ENCODE measurements at regions not wholly inside any gene's neighbourhood (a gene's known extent, or its start where the extent isn't known, plus 50 kb on each side); places are given as distances from the start of the nearest gene placed in this dataset.

GRCh38 chr3:150296123-150296735 is 111.9 kb upstream of the TSC22D2 start:
- intact Hi-C loops (cut with DNase I), result loop anchor here in 1 of 2 donors (10.0 kb wide), 1 partner anchor 199 kb away; no protein-coding TSS in a partner anchor
- no peaks in the 10 kb centered on the region for H3K9me3 ChIP-seq
- no peak for DNase-seq
- 84% methylated on average over 5 of the region's 5 CpGs for WGBS (ENCODE audit: insufficient coverage, low coverage, low lambda C conversion rate, missing lambda C conversion rate)
- no peak overlapping the region for H3K27ac ChIP-seq
- no peak overlapping the region for H3K4me3 ChIP-seq
- no peaks in the 10 kb centered on the region for H3K36me3 ChIP-seq
- ATAC-seq, result no peak
- H3K4me1 ChIP-seq, result no peaks in the 10 kb centered on the region
- H3K27me3 ChIP-seq, result no peaks in the 10 kb centered on the region
- no peak for TF ChIP-seq POLR2A (IDR thresholded peaks at IDR 0.05)
- TF ChIP-seq, protein P1, sequence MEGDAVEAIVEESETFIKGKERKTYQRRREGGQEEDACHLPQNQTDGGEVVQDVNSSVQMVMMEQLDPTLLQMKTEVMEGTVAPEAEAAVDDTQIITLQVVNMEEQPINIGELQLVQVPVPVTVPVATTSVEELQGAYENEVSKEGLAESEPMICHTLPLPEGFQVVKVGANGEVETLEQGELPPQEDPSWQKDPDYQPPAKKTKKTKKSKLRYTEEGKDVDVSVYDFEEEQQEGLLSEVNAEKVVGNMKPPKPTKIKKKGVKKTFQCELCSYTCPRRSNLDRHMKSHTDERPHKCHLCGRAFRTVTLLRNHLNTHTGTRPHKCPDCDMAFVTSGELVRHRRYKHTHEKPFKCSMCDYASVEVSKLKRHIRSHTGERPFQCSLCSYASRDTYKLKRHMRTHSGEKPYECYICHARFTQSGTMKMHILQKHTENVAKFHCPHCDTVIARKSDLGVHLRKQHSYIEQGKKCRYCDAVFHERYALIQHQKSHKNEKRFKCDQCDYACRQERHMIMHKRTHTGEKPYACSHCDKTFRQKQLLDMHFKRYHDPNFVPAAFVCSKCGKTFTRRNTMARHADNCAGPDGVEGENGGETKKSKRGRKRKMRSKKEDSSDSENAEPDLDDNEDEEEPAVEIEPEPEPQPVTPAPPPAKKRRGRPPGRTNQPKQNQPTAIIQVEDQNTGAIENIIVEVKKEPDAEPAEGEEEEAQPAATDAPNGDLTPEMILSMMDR (IDR thresholded peaks at IDR 0.05), result no peak

DNA sequence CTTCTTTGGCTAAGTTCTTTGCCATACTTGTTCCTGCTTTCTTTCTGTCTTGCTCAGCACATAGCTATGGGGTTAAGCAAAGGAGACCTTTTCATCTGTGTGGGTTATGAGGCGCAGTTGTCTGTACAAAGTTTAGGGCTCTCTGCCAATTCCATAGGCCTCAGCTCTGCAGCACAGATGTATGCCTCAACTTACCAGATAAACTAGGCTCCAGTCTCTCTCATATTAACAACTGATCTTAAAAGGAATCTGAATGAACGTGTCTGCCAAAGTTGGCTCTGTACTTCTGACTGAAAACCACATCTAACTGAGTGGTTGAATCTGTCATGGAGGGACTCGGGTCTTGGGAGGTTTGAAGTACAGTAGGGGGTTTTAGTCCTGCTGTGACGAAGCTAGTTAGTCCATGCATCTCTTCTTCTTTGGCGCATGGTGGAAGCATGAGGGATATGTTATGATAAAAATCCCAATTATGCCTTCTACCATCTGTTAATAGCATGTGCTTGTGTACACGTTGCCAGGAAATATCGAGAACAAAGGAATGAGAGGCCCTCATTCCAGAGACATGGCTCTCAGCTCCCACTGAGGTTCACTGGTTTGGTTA is 114.6 kb upstream of the TSC22D2 start:
- intact Hi-C loops (cut with DNase I), result loop anchor here in 1 of 2 donors (10.0 kb wide), 1 partner anchor 201 kb away; no protein-coding TSS in a partner anchor
- DNase-seq, result no peak
- ATAC-seq, result no peak
- no peak for TF ChIP-seq POLR2A (IDR thresholded peaks at IDR 0.05)
- TF ChIP-seq, protein P1 (IDR thresholded peaks at IDR 0.05), result no peak
- WGBS (ENCODE audit: insufficient coverage, low coverage, low lambda C conversion rate, missing lambda C conversion rate), result 87% methylated on average over 7 of the region's 7 CpGs
- H3K4me3 ChIP-seq, result no peak overlapping the region
- peaks cover 0 to 2% (median 0%) of the 10 kb centered on the region in 4 donors for H3K36me3 ChIP-seq
- H3K27ac ChIP-seq, result no peak overlapping the region
- no peaks in the 10 kb centered on the region for H3K4me1 ChIP-seq
- H3K9me3 ChIP-seq, result no peaks in the 10 kb centered on the region
- no peaks in the 10 kb centered on the region for H3K27me3 ChIP-seq

DNA sequence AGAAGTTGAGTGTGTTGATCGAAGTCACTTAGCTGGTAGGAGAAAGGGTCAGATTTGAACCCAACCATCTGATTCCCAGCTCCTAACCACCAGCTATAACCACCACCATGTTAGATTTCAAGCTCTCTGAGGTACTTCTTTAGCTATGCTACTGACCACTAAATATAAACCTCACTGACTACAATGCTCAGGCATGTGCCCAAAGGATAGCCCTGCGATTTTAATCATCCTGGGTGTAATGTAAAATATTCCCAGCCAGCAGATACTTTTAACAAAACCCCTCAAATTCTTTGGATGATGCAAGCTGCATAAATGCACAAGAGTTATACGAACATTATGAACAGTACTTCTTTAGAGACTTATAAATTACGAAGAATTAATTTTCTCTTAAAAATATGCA is 115.2 kb upstream of the TSC22D2 start:
- intact Hi-C loops (cut with DNase I), result loop anchor here in 1 of 2 donors (10.0 kb wide), 1 partner anchor 202 kb away; no protein-coding TSS in a partner anchor
- DNase-seq (no peak), ATAC-seq (no peak)
- no peaks in the 10 kb centered on the region for H3K27me3 ChIP-seq
- no peak for TF ChIP-seq POLR2A (IDR thresholded peaks at IDR 0.05)
- TF ChIP-seq, protein P1 (IDR thresholded peaks at IDR 0.05), result no peak
- no peak overlapping the region for H3K4me3 ChIP-seq
- no peak overlapping the region for H3K27ac ChIP-seq
- no peaks in the 10 kb centered on the region for H3K9me3 ChIP-seq
- H3K4me1 ChIP-seq, result no peaks in the 10 kb centered on the region
- 92% methylated on average over 4 of the region's 4 CpGs for WGBS (ENCODE audit: insufficient coverage, low coverage, low lambda C conversion rate, missing lambda C conversion rate)
- peaks cover 0 to 2% (median 0%) of the 10 kb centered on the region in 4 donors for H3K36me3 ChIP-seq

DNA sequence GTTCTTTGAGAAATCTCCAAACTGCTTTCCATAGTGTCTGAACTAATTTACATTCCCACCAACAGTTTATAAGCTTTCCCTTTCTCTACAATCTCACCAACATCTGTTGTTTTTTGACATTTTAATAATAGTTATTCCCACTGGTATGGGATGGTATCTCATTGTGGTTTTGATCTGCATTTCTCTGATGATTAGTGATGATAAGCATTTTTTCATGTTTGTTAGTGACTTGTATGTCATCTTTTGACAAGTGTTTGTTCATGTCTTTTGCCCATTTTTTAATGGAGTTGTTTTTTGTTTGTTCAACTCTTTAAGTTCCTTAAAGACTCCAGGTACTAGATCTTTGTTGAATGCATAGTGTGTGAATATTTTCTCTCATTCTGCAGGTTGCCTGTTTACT is 116.6 kb upstream of the TSC22D2 start:
- no peak overlapping the region for H3K27ac ChIP-seq
- ATAC-seq (no peak), DNase-seq (no peak)
- no peak overlapping the region for H3K4me3 ChIP-seq
- TF ChIP-seq, protein P1 (IDR thresholded peaks at IDR 0.05), result no peak
- no peak for TF ChIP-seq POLR2A (IDR thresholded peaks at IDR 0.05)
- no peaks in the 10 kb centered on the region for H3K4me1 ChIP-seq
- no peaks in the 10 kb centered on the region for H3K27me3 ChIP-seq
- H3K9me3 ChIP-seq, result no peaks in the 10 kb centered on the region
- intact Hi-C loops (cut with DNase I), result loop anchor here in 1 of 2 donors (10.0 kb wide), 1 partner anchor 203 kb away; no protein-coding TSS in a partner anchor
- peaks cover 0 to 2% (median 0%) of the 10 kb centered on the region in 4 donors for H3K36me3 ChIP-seq
